Neural cell (in vitro differentiated cells): ENCODE measurements at regions not wholly inside any gene's neighbourhood (a gene's known extent, or its start where the extent isn't known, plus 50 kb on each side); places are given as distances from the start of the nearest gene placed in this dataset.

ENCODE experiments used
- H2AFZ ChIP-seq: fragments of 200-600, 300-800 bp; sonication (generic), shearing (Covaris generic); 2 replicates; pipeline ENCODE4 v1.6.0; 2014; ENCODE audit warnings: low read depth, mild to moderate bottlenecking, antibody characterized with exemption, low read length, moderate library complexity
- H3F3A ChIP-seq: fragments of 200-600 bp; shearing (Covaris generic); 2 replicates; pipeline ENCODE4 v1.6.1; 2016; ENCODE audit warnings: mild to moderate bottlenecking, moderate library complexity, mixed read lengths, antibody characterized with exemption, low read length; ENCODE audit not compliant: insufficient read depth, poor library complexity, severe bottlenecking
- H3K27ac ChIP-seq: fragments of 200-600, 300-800 bp; sonication (generic), shearing (Covaris generic); 2 replicates; pipeline ENCODE4 v1.5.1; 2014; ENCODE audit warnings: mild to moderate bottlenecking, low read length, moderate library complexity
- H3K27me3 ChIP-seq: fragments of 300-800, 200-600 bp; sonication (generic), shearing (Covaris generic); 2 replicates; pipeline ENCODE4 v1.6.0; 2014; ENCODE audit warnings: mild to moderate bottlenecking, low read depth, low read length, moderate library complexity; ENCODE audit not compliant: insufficient read depth
- H3K36me3 ChIP-seq: fragments of 300-800, 200-600 bp; sonication (generic), shearing (Covaris generic); 2 replicates; pipeline ENCODE4 v1.5.1; 2014; ENCODE audit warnings: mild to moderate bottlenecking, antibody characterized with exemption, low read length, moderate library complexity; ENCODE audit not compliant: insufficient read depth
- H3K4me2 ChIP-seq: fragments of 300-800, 200-600 bp; sonication (generic), shearing (Covaris generic); 2 replicates; pipeline ENCODE4 v1.6.0; 2014; ENCODE audit warnings: mild to moderate bottlenecking, low read length
- H3K4me3 ChIP-seq: fragments of 300-800, 200-600 bp; sonication (generic), shearing (Covaris generic); 2 replicates; pipeline ENCODE4 v1.5.1; 2014; ENCODE audit warnings: mild to moderate bottlenecking, low read length, moderate library complexity
- H3K79me2 ChIP-seq: fragments of 200-600 bp; shearing (Covaris generic); replicated peaks from 2 replicates; pipeline ENCODE4 v1.6.0; 2014; ENCODE audit warnings: mild to moderate bottlenecking, low read length, moderate library complexity; ENCODE audit not compliant: insufficient read depth
- H3K9ac ChIP-seq: fragments of 300-800, 200-600 bp; sonication (generic), shearing (Covaris generic); 2 replicates; pipeline ENCODE4 v1.6.1; 2016; ENCODE audit warnings: mild to moderate bottlenecking, low read length, mixed read lengths
- H3K9me2 ChIP-seq: fragments of 200-600 bp; shearing (Covaris generic); 2 replicates; pipeline ENCODE4 v1.6.1; 2016; ENCODE audit warnings: mild to moderate bottlenecking, low read length, mixed read lengths; ENCODE audit not compliant: insufficient read depth
- H3K9me3 ChIP-seq: fragments of 200-600, 300-800 bp; sonication (generic), shearing (Covaris generic); 2 replicates; pipeline ENCODE4 v1.6.1; 2016; ENCODE audit warnings: mild to moderate bottlenecking, mixed run types, low read length, moderate library complexity, mixed read lengths
- H4K20me1 ChIP-seq: fragments of 200-600 bp; shearing (Covaris generic); 2 replicates; pipeline ENCODE4 v1.6.1; 2016; ENCODE audit warnings: mild to moderate bottlenecking, mixed run types; ENCODE audit not compliant: insufficient read depth
- EP300 ChIP-seq: fragments of 450-650 bp; conservative IDR thresholded peaks from 2 replicates; pipeline ENCODE4 v1.6.1; 2014; ENCODE audit warnings: antibody characterized with exemption, mild to moderate bottlenecking, moderate library complexity; ENCODE audit not compliant: poor library complexity, severe bottlenecking
- EZH2 ChIP-seq: fragments of 200-600, 300-800 bp; shearing (Covaris generic), sonication (generic); IDR thresholded peaks from 2 replicates; pipeline ENCODE4 v1.6.1; 2014; ENCODE audit warnings: antibody characterized with exemption, low read length, borderline replicate concordance, mild to moderate bottlenecking; ENCODE audit not compliant: insufficient read depth, poor library complexity, severe bottlenecking
- MXI1 ChIP-seq: fragments of 450-650 bp; conservative IDR thresholded peaks from 2 replicates; pipeline ENCODE4 v1.6.1; 2014; ENCODE audit warnings: antibody characterized with exemption, mild to moderate bottlenecking; ENCODE audit not compliant: poor library complexity, severe bottlenecking
- POLR2AphosphoS5 ChIP-seq: IDR thresholded peaks from 2 replicates; pipeline ENCODE4 v1.6.1; 2012
- RAD21 ChIP-seq: fragments of 450-650 bp; conservative IDR thresholded peaks from 2 replicates; pipeline ENCODE4 v1.6.1; 2014; ENCODE audit warnings: antibody characterized with exemption, mild to moderate bottlenecking, moderate library complexity
- REST ChIP-seq: IDR thresholded peaks from 2 replicates; pipeline ENCODE4 v1.6.1; 2012; ENCODE audit warnings: borderline replicate concordance
- SMC3 ChIP-seq: fragments of 450-650 bp; conservative IDR thresholded peaks from 2 replicates; pipeline ENCODE4 v1.6.1; 2014; ENCODE audit warnings: antibody characterized with exemption, mild to moderate bottlenecking, moderate library complexity; ENCODE audit not compliant: poor library complexity
- TAF1 ChIP-seq: IDR thresholded peaks from 2 replicates; pipeline ENCODE4 v1.6.1; 2012; ENCODE audit warnings: low read depth
- TF ChIP-seq, protein P1 (sequence below): fragments of 450-650 bp; IDR thresholded peaks from 2 replicates; pipeline ENCODE4 v1.5.1; 2014; ENCODE audit warnings: antibody characterized with exemption, mild to moderate bottlenecking, moderate library complexity; ENCODE audit not compliant: poor library complexity, severe bottlenecking

- H3F3A ChIP-seq: no peaks in the 10 kb centered on the region
- H4K20me1 ChIP-seq: no peaks in the 10 kb centered on the region
- no peak overlapping the region for H2AFZ ChIP-seq
- no peak overlapping the region for H3K27ac ChIP-seq
- TF ChIP-seq POLR2AphosphoS5 (no peak), TAF1 (no peak), EP300 (no peak), REST (no peak), EZH2 (no peak), RAD21 (no peak), MXI1 (no peak), SMC3 (no peak)
- TF ChIP-seq, protein P1, sequence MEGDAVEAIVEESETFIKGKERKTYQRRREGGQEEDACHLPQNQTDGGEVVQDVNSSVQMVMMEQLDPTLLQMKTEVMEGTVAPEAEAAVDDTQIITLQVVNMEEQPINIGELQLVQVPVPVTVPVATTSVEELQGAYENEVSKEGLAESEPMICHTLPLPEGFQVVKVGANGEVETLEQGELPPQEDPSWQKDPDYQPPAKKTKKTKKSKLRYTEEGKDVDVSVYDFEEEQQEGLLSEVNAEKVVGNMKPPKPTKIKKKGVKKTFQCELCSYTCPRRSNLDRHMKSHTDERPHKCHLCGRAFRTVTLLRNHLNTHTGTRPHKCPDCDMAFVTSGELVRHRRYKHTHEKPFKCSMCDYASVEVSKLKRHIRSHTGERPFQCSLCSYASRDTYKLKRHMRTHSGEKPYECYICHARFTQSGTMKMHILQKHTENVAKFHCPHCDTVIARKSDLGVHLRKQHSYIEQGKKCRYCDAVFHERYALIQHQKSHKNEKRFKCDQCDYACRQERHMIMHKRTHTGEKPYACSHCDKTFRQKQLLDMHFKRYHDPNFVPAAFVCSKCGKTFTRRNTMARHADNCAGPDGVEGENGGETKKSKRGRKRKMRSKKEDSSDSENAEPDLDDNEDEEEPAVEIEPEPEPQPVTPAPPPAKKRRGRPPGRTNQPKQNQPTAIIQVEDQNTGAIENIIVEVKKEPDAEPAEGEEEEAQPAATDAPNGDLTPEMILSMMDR: no peak
- no peak overlapping the region for H3K4me3 ChIP-seq
- H3K9me3 ChIP-seq: no peaks in the 10 kb centered on the region
- H3K36me3 ChIP-seq: no peaks in the 10 kb centered on the region
- H3K79me2 ChIP-seq: no peaks in the 10 kb centered on the region
- no peak overlapping the region for H3K4me2 ChIP-seq
- H3K27me3 ChIP-seq: no peaks in the 10 kb centered on the region
- H3K9ac ChIP-seq: no peak overlapping the region
- no peaks in the 10 kb centered on the region for H3K9me2 ChIP-seq
Observed at GRCh38 chr3:189118896-189119295, 52.9 kb upstream of the TPRG1 start.

- no peaks in the 10 kb centered on the region for H3K27me3 ChIP-seq
- H3K4me2 ChIP-seq: no peak overlapping the region
- no peaks in the 10 kb centered on the region for H3F3A ChIP-seq
- H3K9me2 ChIP-seq: no peaks in the 10 kb centered on the region
- H4K20me1 ChIP-seq: no peaks in the 10 kb centered on the region
- TF ChIP-seq POLR2AphosphoS5 (no peak), MXI1 (no peak), EP300 (no peak), EZH2 (no peak), RAD21 (no peak), SMC3 (no peak), REST (no peak), TAF1 (no peak)
- TF ChIP-seq, protein P1: no peak
- no peak overlapping the region for H3K4me3 ChIP-seq
- H2AFZ ChIP-seq: no peak overlapping the region
- no peak overlapping the region for H3K9ac ChIP-seq
- no peaks in the 10 kb centered on the region for H3K36me3 ChIP-seq
- H3K9me3 ChIP-seq: no peaks in the 10 kb centered on the region
- H3K27ac ChIP-seq: no peak overlapping the region
- no peaks in the 10 kb centered on the region for H3K79me2 ChIP-seq
Observed at GRCh38 chr3:189119950-189120349, 51.8 kb upstream of the TPRG1 start.
